SK-N-SH (cell line): ENCODE measurements at regions not wholly inside any gene's neighbourhood (a gene's known extent, or its start where the extent isn't known, plus 50 kb on each side); places are given as distances from the start of the nearest gene placed in this dataset.
"Not testable (repeated sequence)": the region's sequence is repeated elsewhere in the genome, so short reads cannot be mapped to it uniquely, and the experiment has no call there.

Source experiments
- CTCF ChIA-PET: fragments of 300-600, 350-600 bp; formaldehyde crosslinking; extraction: SDS; loops from one replicate; lab custom pipeline; 2021; lab: Yijun Ruan, JAX
- POLR2A ChIA-PET: fragments of 350-600 bp; sonication (Branson Sonifier 250); formaldehyde crosslinking; extraction: SDS; loops from one replicate; lab custom pipeline; 2020; ENCODE audit warnings: antibody characterized with exemption, inconsistent platforms; lab: Yijun Ruan, JAX
- DNase-seq: peaks from one replicate; pipeline ENCODE4 v3.0.0; 2012
- H2AFZ ChIP-seq: fragments of 200-600 bp; sonication (generic); 2 replicates; pipeline ENCODE4 v1.8.1; 2016; ENCODE audit warnings: antibody characterized with exemption, mild to moderate bottlenecking, low read depth
- H3F3A ChIP-seq: fragments of 200-600 bp; sonication (generic); replicated peaks from 2 replicates; pipeline ENCODE3; 2016; ENCODE audit warnings: antibody characterized with exemption, mild to moderate bottlenecking; ENCODE audit not compliant: insufficient read depth
- H3K27ac ChIP-seq, 2 experiments: fragments of 200-500 bp in 1 of 2; fragments of 200-600 bp in 1 of 2; sonication (Bioruptor generic) in 1 of 2; sonication (generic), shearing (Covaris generic) in 1 of 2; 2 replicates each; pipeline versions ENCODE4 v1.5.1 to v1.6.1; 2014 to 2016; ENCODE audit warnings: low read depth in 2 of 2, inconsistent platforms in 1 of 2, low read length in 1 of 2, mild to moderate bottlenecking in 1 of 2, mixed read lengths in 1 of 2
- H3K27me3 ChIP-seq: fragments of 200-600 bp; sonication (generic), shearing (Covaris generic); 2 replicates; pipeline ENCODE4 v1.6.1; 2016; ENCODE audit warnings: mixed run types; ENCODE audit not compliant: insufficient read depth
- H3K36me3 ChIP-seq, 2 experiments: fragments of 200-500 bp in 1 of 2; fragments of 200-600 bp in 1 of 2; sonication (Bioruptor generic) in 1 of 2; sonication (generic) in 1 of 2; replicated peaks in 1 of 2; 2 replicates each; pipeline versions ENCODE3 to v1.5.1; 2014 to 2016; ENCODE audit warnings: low read length in 1 of 2, mild to moderate bottlenecking in 1 of 2; ENCODE audit not compliant: insufficient read depth in 2 of 2, control insufficient read depth in 1 of 2
- H3K4me1 ChIP-seq, 2 experiments: fragments of 200-500 bp in 1 of 2; fragments of 200-600 bp in 1 of 2; sonication (Bioruptor generic) in 1 of 2; sonication (generic), shearing (Covaris generic) in 1 of 2; 2 replicates each; pipeline versions ENCODE4 v1.5.1 to v1.6.1; 2014 to 2016; ENCODE audit warnings: low read depth in 1 of 2, low read length in 1 of 2, mixed run types in 1 of 2; ENCODE audit not compliant: insufficient read depth in 2 of 2, control insufficient read depth in 1 of 2
- H3K4me2 ChIP-seq: fragments of 200-600 bp; sonication (generic), shearing (Covaris generic); 2 replicates; pipeline ENCODE4 v1.6.1; 2017; ENCODE audit warnings: mixed run types
- H3K4me3 ChIP-seq, 2 experiments: fragments of 200-500 bp in 1 of 2; fragments of 200-600 bp in 1 of 2; sonication (Bioruptor generic) in 1 of 2; sonication (generic), shearing (Covaris generic) in 1 of 2; 2 replicates each; pipeline versions ENCODE4 v1.5.1 to v1.8.1; 2014 to 2016; ENCODE audit warnings: low read depth in 2 of 2, inconsistent platforms in 1 of 2, low read length in 1 of 2, mild to moderate bottlenecking in 1 of 2, mixed read lengths in 1 of 2, moderate library complexity in 1 of 2
- H3K79me2 ChIP-seq: fragments of 200-600 bp; sonication (generic); 2 replicates; pipeline ENCODE4 v1.8.1; 2017; ENCODE audit warnings: mild to moderate bottlenecking; ENCODE audit not compliant: insufficient read depth
- H3K9ac ChIP-seq: fragments of 200-600 bp; sonication (generic); 2 replicates; pipeline ENCODE4 v1.6.1; 2017; ENCODE audit warnings: mixed run types
- H3K9me2 ChIP-seq: fragments of 200-600 bp; sonication (generic); 2 replicates; pipeline ENCODE4 v1.6.1; 2017; ENCODE audit warnings: mixed run types
- H3K9me3 ChIP-seq: fragments of 200-600 bp; sonication (generic); 2 replicates; pipeline ENCODE4 v1.6.1; 2017; ENCODE audit warnings: mixed run types, mild to moderate bottlenecking, moderate library complexity
- H4K20me1 ChIP-seq: fragments of 200-600 bp; sonication (generic); 2 replicates; pipeline ENCODE4 v1.6.1; 2017; ENCODE audit warnings: mild to moderate bottlenecking, mixed run types; ENCODE audit not compliant: insufficient read depth
- CTCF ChIP-seq: fragments of 200-600 bp; sonication (generic); IDR thresholded peaks from 2 replicates; pipeline ENCODE4 v1.6.1; 2017; ENCODE audit warnings: antibody characterized with exemption, mild to moderate bottlenecking, moderate library complexity
- EP300 ChIP-seq, 2 experiments: IDR thresholded peaks; 2 replicates each; pipeline versions ENCODE4 v1.4.0 to v1.6.1; 2012; ENCODE audit warnings: borderline replicate concordance in 1 of 2, low read depth in 1 of 2, low read length in 1 of 2
- EZH2phosphoT487 ChIP-seq: fragments of 200-600 bp; sonication (generic); IDR thresholded peaks from 2 replicates; pipeline ENCODE4 v1.6.1; 2017; ENCODE audit warnings: low read depth, mixed run types, mild to moderate bottlenecking, antibody characterized with exemption, moderate library complexity, borderline replicate concordance
- FOXJ3 ChIP-seq: sonication (generic); formaldehyde crosslinking; IDR thresholded peaks from 2 replicates; pipeline ENCODE4 v1.5.1; 2020; ENCODE audit warnings: mild to moderate bottlenecking, missing genetic modification reagents
- FOXM1 ChIP-seq: IDR thresholded peaks from 2 replicates; pipeline ENCODE4 v1.4.0; 2012; ENCODE audit warnings: low read depth, mild to moderate bottlenecking
- MAX ChIP-seq: IDR thresholded peaks from 2 replicates; pipeline ENCODE4 v1.4.0; 2012; ENCODE audit warnings: low read depth
- MEF2A ChIP-seq: IDR thresholded peaks from 2 replicates; pipeline ENCODE4 v1.4.0; 2012; ENCODE audit warnings: low read depth, borderline replicate concordance
- NRF1 ChIP-seq: IDR thresholded peaks from 2 replicates; pipeline ENCODE4 v1.6.1; 2012; ENCODE audit warnings: low read depth, mild to moderate bottlenecking, low read length
- REST ChIP-seq: IDR thresholded peaks from 2 replicates; pipeline ENCODE4 v1.6.1; 2012; ENCODE audit warnings: mild to moderate bottlenecking, low read depth, low read length, moderate library complexity
- TAF1 ChIP-seq: IDR thresholded peaks from 2 replicates; pipeline ENCODE4 v1.6.1; 2012; ENCODE audit warnings: low read depth, mild to moderate bottlenecking, low read length, moderate library complexity, borderline replicate concordance
- WGBS: methylation state at CpG from one replicate; pipeline ENCODE4 v1.1.6; 2017; ENCODE audit warnings: low lambda C conversion rate; 5-methylcytosine and 5-hydroxymethylcytosine counted together

GRCh38 chr1:99397029-99397428, 132.7 kb downstream of the PLPPR4 start:
- TF ChIP-seq REST (no peak), EZH2phosphoT487 (no peak)
- no peak overlapping the region for H3K27ac ChIP-seq
- H2AFZ ChIP-seq: no peak overlapping the region
- no peaks in the 10 kb centered on the region for H3F3A ChIP-seq
- no peaks in the 10 kb centered on the region for H3K9me3 ChIP-seq
- no peak overlapping the region for H3K4me2 ChIP-seq
- H3K4me1 ChIP-seq: no peaks in the 10 kb centered on the region; a peak in 1 of 4 replicates
- H3K27me3 ChIP-seq: no peaks in the 10 kb centered on the region; the same call in 1 of the 2 replicates
- ChIA-PET CTCF (interaction anchor here (1.2 to 1.7 kb wide), 2 partner anchors 10 to 13 kb away, joined by 3 to 5 read pairs; no protein-coding TSS in a partner anchor), POLR2A (interaction anchor here (0.7 kb wide), 1 partner anchor 211 kb away, joined by 3 read pairs; no protein-coding TSS in a partner anchor)
- no peak overlapping the region for H3K9ac ChIP-seq
- H3K36me3 ChIP-seq: no peaks in the 10 kb centered on the region
- H4K20me1 ChIP-seq: no peaks in the 10 kb centered on the region
- H3K4me3 ChIP-seq: no peak overlapping the region
- no peaks in the 10 kb centered on the region for H3K9me2 ChIP-seq
- H3K79me2 ChIP-seq: no peaks in the 10 kb centered on the region
- DNase-seq: no peak
- WGBS: 76% methylated on average over 2 of the region's 2 CpGs

- no peaks in the 10 kb centered on the region for H3F3A ChIP-seq
- POLR2A ChIA-PET: no interaction called here
- H3K27ac ChIP-seq: no peak overlapping the region
- H3K4me3 ChIP-seq: no peak overlapping the region
- no peak for DNase-seq
- H2AFZ ChIP-seq: no peak overlapping the region
- no peak overlapping the region for H3K9ac ChIP-seq
- H3K9me3 ChIP-seq: no peaks in the 10 kb centered on the region
- no peaks in the 10 kb centered on the region; a peak in 1 of 4 replicates for H3K4me1 ChIP-seq
- no peak overlapping the region for H3K4me2 ChIP-seq
- no peaks in the 10 kb centered on the region for H3K36me3 ChIP-seq
- H3K27me3 ChIP-seq: no peaks in the 10 kb centered on the region; the same call in 1 of the 2 replicates
- H3K79me2 ChIP-seq: no peaks in the 10 kb centered on the region
- TF ChIP-seq NRF1: no peak
- no peak for TF ChIP-seq MAX
- no peak for TF ChIP-seq MEF2A
- no peak for TF ChIP-seq FOXM1
- TF ChIP-seq FOXJ3: no peak
- no peak for TF ChIP-seq TAF1
- no peak for TF ChIP-seq CTCF
- no peak for TF ChIP-seq EP300 (IDR thresholded peaks at IDR 0.05; ENCODE audit: borderline replicate concordance in 1 of 2, low read depth in 1 of 2, low read length in 1 of 2)
- TF ChIP-seq, all 33 proteins: peak for 0
- Histone ChIP-seq H3K9me2 (no peaks in the 10 kb centered on the region), H4K20me1 (no peaks in the 10 kb centered on the region)
- CTCF ChIA-PET: interaction anchor here (1.7 kb wide), 1 partner anchor 14 kb away, joined by 5 read pairs; no protein-coding TSS in a partner anchor
These were observed 133.6 kb downstream of the PLPPR4 start for GRCh38 chr1:99397863-99398262.

GRCh38 chr1:99401556-99401955, 137.3 kb downstream of the PLPPR4 start:
- CTCF ChIA-PET, DNase-seq, H3K4me1 ChIP-seq, H3K9ac ChIP-seq, H3K9me3 ChIP-seq, POLR2A ChIA-PET, H3K79me2 ChIP-seq, H3F3A ChIP-seq, H3K4me2 ChIP-seq, H2AFZ ChIP-seq, H3K36me3 ChIP-seq, H3K4me3 ChIP-seq, H3K9me2 ChIP-seq, H3K27me3 ChIP-seq, H4K20me1 ChIP-seq, H3K27ac ChIP-seq: not testable (repeated sequence)

- H3K27me3 ChIP-seq, POLR2A ChIA-PET, H3K4me3 ChIP-seq, CTCF ChIA-PET, H3K9me3 ChIP-seq, H4K20me1 ChIP-seq, H3K4me1 ChIP-seq, H2AFZ ChIP-seq, H3K36me3 ChIP-seq, DNase-seq, H3K9me2 ChIP-seq, H3K27ac ChIP-seq, H3K4me2 ChIP-seq, H3K79me2 ChIP-seq, H3K9ac ChIP-seq, H3F3A ChIP-seq: not testable (repeated sequence)
- WGBS: 71% methylated on average over 7 of the region's 7 CpGs
These were observed 140.1 kb downstream of the PLPPR4 start for GRCh38 chr1:99404399-99404798.
